ENCODE measurements at regions not wholly inside any gene's neighbourhood (a gene's known extent, or its start where the extent isn't known, plus 50 kb on each side); places are given as distances from the start of the nearest gene placed in this dataset.

DNA sequence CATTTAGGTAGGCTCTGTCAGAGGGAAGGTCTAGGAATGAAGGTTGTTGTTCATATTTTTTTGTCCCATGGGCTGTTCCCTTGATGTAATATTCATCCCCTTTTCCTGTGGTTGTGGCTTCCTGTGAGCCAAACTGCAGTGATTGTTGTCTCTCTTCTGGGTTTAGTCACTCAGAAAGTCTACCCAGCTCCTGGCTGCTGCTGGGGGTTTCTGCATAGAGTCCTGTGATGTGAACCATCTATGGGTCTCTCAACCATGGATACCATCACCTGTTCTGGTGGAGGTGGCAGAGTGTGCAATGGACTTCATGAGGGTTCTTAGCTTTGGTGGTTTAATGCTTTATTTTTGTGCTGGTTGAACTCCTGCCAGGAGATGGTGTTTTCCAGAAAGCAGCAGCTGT, 122.8 kb downstream of the ZC4H2 start:
- POLR2A ChIA-PET: no interaction called here
- TF ChIP-seq, protein P1, sequence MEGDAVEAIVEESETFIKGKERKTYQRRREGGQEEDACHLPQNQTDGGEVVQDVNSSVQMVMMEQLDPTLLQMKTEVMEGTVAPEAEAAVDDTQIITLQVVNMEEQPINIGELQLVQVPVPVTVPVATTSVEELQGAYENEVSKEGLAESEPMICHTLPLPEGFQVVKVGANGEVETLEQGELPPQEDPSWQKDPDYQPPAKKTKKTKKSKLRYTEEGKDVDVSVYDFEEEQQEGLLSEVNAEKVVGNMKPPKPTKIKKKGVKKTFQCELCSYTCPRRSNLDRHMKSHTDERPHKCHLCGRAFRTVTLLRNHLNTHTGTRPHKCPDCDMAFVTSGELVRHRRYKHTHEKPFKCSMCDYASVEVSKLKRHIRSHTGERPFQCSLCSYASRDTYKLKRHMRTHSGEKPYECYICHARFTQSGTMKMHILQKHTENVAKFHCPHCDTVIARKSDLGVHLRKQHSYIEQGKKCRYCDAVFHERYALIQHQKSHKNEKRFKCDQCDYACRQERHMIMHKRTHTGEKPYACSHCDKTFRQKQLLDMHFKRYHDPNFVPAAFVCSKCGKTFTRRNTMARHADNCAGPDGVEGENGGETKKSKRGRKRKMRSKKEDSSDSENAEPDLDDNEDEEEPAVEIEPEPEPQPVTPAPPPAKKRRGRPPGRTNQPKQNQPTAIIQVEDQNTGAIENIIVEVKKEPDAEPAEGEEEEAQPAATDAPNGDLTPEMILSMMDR (IDR thresholded peaks at IDR 0.05; ENCODE audit: insufficient read depth, low read depth, low read length): no peak
- CTCF ChIA-PET: no interaction called here
- Histone ChIP-seq H3K36me3 (ENCODE audit: control insufficient read depth, insufficient read depth, low read length) (no peaks in the 10 kb centered on the region), H3K4me3 (ENCODE audit: low read depth, low read length) (no peak overlapping the region), H3K27me3 (ENCODE audit: control insufficient read depth, insufficient read depth, low read length) (no peaks in the 10 kb centered on the region)
- no peak for DNase-seq (ENCODE audit: low read depth)

DNA sequence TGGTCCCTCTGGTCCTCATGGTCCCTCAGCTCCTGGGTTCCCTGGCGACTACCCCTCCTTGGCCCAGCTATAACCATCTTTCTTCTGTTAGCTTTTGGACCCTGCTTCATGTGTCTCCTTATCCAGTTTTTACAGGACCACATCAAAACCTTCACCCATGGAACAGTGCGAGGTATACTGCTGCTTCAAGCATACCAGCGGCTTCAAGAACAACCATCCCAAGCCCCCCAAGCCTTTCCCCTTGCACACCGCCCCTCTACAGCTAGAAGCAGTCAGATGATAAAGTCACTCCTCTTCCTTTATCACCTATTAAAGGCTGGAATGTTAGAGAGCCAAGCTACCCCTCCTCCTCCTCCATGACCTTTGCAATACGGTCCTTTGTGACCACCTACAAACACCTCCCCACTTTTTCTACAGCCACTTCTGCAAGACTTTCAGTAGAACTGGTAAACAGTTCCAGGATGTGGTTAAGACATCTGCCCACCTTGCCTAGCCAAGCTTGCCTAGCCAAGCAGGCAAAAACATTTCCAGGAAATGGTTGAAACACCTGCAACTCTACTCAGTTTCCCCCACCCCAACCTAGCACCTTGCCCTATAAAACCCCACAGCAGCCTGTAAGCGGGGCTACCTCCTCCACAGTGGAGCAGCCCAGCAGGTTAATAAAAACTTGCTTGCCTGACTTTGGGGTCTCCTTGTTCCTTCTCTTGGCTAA, 125.7 kb downstream of the ZC4H2 start:
- ChIA-PET POLR2A (no interaction called here), CTCF (no interaction called here)
- no peak for DNase-seq (ENCODE audit: low read depth)
- H3K4me3 ChIP-seq (ENCODE audit: low read depth, low read length): no peak overlapping the region
- TF ChIP-seq, protein P1 (IDR thresholded peaks at IDR 0.05; ENCODE audit: insufficient read depth, low read depth, low read length): no peak
- no peaks in the 10 kb centered on the region for H3K27me3 ChIP-seq (ENCODE audit: control insufficient read depth, insufficient read depth, low read length)
- H3K36me3 ChIP-seq (ENCODE audit: control insufficient read depth, insufficient read depth, low read length): no peaks in the 10 kb centered on the region

DNA sequence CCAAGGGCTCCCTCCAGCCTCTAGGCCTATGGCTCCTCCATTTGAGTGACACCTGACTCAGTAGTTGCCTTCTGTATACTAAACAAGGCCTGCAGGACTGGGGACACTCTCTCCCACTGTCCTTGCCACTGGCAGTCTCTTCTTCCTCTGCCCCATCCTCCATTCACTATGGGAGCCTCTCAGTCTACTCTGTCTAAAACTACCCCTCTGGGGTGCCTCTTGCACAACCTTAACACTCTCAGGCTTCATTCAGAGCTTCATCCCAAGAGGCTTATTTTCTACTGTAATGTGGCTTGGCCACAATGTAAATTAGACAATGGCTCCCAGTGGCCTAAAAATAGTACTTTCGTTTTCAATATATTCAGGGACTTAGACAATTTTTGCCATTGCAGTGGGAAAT, 133.0 kb downstream of the ZC4H2 start:
- POLR2A ChIA-PET: no interaction called here
- TF ChIP-seq, protein P1 (IDR thresholded peaks at IDR 0.05; ENCODE audit: insufficient read depth, low read depth, low read length): no peak

DNA sequence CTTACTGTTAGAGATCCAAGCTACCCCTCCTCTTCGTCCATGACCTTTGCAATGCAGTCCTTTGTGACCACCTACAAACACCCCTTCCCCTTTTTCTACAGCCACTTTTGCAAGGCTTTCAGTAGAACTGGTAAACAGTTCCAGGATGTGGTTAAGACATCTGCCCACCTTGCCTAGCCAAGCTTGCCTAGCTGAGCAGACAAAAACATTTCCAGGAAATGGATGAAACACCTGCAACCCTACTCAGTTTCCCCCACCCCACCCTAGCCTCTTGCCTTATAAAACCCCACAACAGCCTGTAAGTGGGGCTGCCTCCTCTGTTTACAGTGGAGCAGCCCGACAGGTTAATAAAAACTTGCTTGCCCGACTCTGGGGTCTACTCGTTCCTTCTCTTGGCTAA, 133.8 kb downstream of the ZC4H2 start:
- ChIA-PET POLR2A (no interaction called here), CTCF (no interaction called here)
- TF ChIP-seq, protein P1 (IDR thresholded peaks at IDR 0.05; ENCODE audit: insufficient read depth, low read depth, low read length): no peak
- Histone ChIP-seq H3K27me3 (ENCODE audit: control insufficient read depth, insufficient read depth, low read length) (no peaks in the 10 kb centered on the region), H3K36me3 (ENCODE audit: control insufficient read depth, insufficient read depth, low read length) (no peaks in the 10 kb centered on the region), H3K4me3 (ENCODE audit: low read depth, low read length) (no peak overlapping the region)
- no peak for DNase-seq (ENCODE audit: low read depth)

More for the DNA sequence above, 133.0 kb downstream of the ZC4H2 start:
- Histone ChIP-seq H3K36me3 (ENCODE audit: control insufficient read depth, insufficient read depth, low read length) (no peaks in the 10 kb centered on the region), H3K27me3 (ENCODE audit: control insufficient read depth, insufficient read depth, low read length) (no peaks in the 10 kb centered on the region), H3K4me3 (ENCODE audit: low read depth, low read length) (no peak overlapping the region)
- DNase-seq (ENCODE audit: low read depth): no peak
- CTCF ChIA-PET: no interaction called here

DNA sequence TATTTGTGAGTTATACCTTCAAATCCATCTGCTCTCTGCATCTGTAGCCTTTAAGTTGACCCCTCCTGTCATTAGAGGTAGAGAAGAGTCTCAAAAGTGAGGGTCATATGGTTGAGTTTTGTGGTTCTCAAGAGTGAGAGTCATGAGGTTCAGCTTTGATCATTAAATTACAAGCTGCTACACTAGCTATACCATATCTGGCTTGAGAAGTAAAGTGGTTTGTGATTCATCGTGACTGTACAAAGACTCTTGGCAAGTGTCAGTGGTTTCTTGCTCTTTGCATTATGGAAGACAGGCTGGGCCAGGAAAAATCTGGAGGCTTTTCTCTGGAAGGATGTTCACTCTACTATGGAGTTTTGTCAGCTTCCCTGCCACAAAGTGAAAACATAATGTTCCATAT, 170.6 kb downstream of the ZC4H2 start:
- CTCF ChIA-PET: no interaction called here
- H3K36me3 ChIP-seq (ENCODE audit: control insufficient read depth, insufficient read depth, low read length): no peaks in the 10 kb centered on the region
- POLR2A ChIA-PET: no interaction called here
- TF ChIP-seq, protein P1 (IDR thresholded peaks at IDR 0.05; ENCODE audit: insufficient read depth, low read depth, low read length): no peak
- H3K4me3 ChIP-seq (ENCODE audit: low read depth, low read length): no peak overlapping the region
- H3K27me3 ChIP-seq (ENCODE audit: control insufficient read depth, insufficient read depth, low read length): no peaks in the 10 kb centered on the region
- DNase-seq (ENCODE audit: low read depth): no peak
